Activated naive CD4-positive, alpha-beta T cell treated with anti-CD3 and anti-CD28 coated beads for 36 hours (primary cell): ENCODE measurements at regions not wholly inside any gene's neighbourhood (a gene's known extent, or its start where the extent isn't known, plus 50 kb on each side); places are given as distances from the start of the nearest gene placed in this dataset.

Experiments
- CTCF ChIA-PET: fragments of 350-600 bp; sonication (Branson Sonifier 250); formaldehyde crosslinking; loops from one replicate; lab custom pipeline; 2021; ENCODE audit warnings: antibody characterized with exemption; lab: Charles Lee
- DNase-seq: peaks from one replicate; pipeline ENCODE4 v3.0.0-alpha.2; 2020
- H3K27ac Mint-ChIP-seq: one replicate; pipeline ENCODE4 v1.8.0; 2021; ENCODE audit warnings: mild to moderate bottlenecking, mixed read lengths
- H3K27me3 Mint-ChIP-seq: one replicate; pipeline ENCODE4 v1.8.0; 2021; ENCODE audit warnings: low read depth, mixed read lengths
- H3K36me3 Mint-ChIP-seq: one replicate; pipeline ENCODE4 v1.8.0; 2021; ENCODE audit warnings: low read depth, mixed read lengths
- H3K4me1 Mint-ChIP-seq: one replicate; pipeline ENCODE4 v1.8.0; 2021; ENCODE audit warnings: low read depth, mixed read lengths
- H3K4me3 Mint-ChIP-seq: one replicate; pipeline ENCODE4 v1.8.0; 2021; ENCODE audit warnings: mild to moderate bottlenecking, moderate library complexity, mixed read lengths
- H3K9me3 Mint-ChIP-seq: one replicate; pipeline ENCODE4 v1.8.0; 2021; ENCODE audit warnings: mixed read lengths
- intact Hi-C: fragments of 100-400 bp; cut with micrococcal nuclease; formaldehyde crosslinking; loops from one replicate; pipeline ENCODE4 v1.15.1; 2023

DNA sequence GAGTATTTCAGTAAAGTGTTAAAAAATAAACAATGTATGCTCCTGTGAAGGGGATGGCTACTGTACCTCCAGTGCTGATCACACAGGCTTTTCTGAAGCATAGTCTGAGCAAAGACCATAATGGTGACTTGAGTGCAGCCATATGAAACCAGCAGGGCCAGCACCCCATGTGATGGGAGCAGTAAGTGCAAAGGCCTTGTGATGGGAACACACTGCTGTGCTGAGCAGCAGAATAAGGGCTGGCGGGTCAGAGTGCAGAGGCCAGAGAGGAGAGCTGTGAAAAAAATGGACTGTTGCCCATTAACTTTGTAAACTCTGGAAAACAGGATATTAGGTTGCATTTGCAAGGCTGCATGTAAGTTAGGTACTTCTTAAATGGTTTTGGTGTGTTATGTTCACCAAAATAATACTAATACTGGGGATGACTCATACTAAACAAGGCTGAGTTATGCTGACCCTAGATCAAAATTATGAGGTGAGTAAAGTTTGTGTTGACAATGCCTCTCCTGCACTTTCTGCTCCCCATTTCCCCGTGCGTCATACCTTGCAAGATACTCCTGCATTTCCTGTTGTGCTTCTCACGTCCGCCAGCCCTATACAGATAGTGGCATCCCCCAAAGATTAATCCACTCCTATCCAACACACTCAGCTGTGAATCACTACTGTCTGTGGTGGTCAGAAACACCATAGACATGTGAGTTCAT, 67.0 kb upstream of the FAM9A start:
- no peaks in the 10 kb centered on the region for H3K4me1 Mint-ChIP-seq
- no peak overlapping the region for H3K4me3 Mint-ChIP-seq
- H3K27me3 Mint-ChIP-seq: peaks cover 5% of the 10 kb centered on the region
- no peaks in the 10 kb centered on the region for H3K9me3 Mint-ChIP-seq
- no peaks in the 10 kb centered on the region for H3K36me3 Mint-ChIP-seq
- CTCF ChIA-PET: no interaction called here
- intact Hi-C loops: loop anchor here (5.0 kb wide), 1 partner anchor 839 kb away; no protein-coding TSS in a partner anchor
- DNase-seq: no peak
- H3K27ac Mint-ChIP-seq: no peak overlapping the region

DNA sequence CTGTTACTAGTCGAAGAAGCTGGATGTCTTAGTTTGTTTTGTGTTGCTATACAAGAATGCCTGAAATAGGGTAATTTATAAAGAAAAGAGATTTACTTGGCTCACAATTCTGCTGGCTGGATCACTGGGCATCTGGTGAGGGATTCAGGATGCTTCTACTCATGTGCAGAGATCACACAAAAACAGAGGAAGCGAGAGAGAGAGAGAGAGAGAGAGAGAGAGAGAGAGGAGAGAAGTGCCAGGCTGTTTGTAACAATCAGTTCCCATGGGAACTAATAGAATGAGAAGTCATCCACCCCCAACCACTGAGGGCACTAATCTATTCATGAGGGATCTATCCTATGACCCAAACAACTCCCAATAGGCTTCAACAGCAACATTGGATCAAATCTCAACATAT, 66.2 kb upstream of the FAM9A start:
- no peak overlapping the region for H3K4me3 Mint-ChIP-seq
- H3K9me3 Mint-ChIP-seq: no peaks in the 10 kb centered on the region
- intact Hi-C loops: loop anchor here (5.0 kb wide), 1 partner anchor 840 kb away; no protein-coding TSS in a partner anchor
- H3K27me3 Mint-ChIP-seq: peaks cover 5% of the 10 kb centered on the region
- H3K27ac Mint-ChIP-seq: no peak overlapping the region
- no peak for DNase-seq
- CTCF ChIA-PET: no interaction called here
- H3K4me1 Mint-ChIP-seq: no peaks in the 10 kb centered on the region
- no peaks in the 10 kb centered on the region for H3K36me3 Mint-ChIP-seq

DNA sequence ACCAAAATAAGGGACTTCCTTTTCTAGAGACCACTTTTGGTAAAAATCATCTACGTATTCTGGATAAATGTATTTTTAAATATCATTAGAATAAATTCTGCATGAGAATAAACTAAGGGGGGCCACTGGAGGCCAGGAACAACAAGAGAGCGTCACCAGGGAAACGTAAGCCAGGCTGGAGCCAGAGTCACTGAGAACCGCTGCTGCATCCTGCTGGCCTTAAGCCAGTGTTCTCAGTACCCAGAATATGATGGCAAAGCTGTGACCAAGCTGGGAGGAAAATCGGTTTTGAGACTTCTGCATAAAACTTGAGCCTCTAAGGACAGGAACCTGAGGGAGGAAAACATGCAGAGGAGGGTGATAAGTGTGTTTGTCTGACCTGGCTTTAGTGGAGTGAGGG, 63.0 kb upstream of the FAM9A start:
- Mint-ChIP-seq H3K9me3 (no peaks in the 10 kb centered on the region), H3K27ac (no peak overlapping the region), H3K27me3 (peaks cover 5% of the 10 kb centered on the region), H3K36me3 (no peaks in the 10 kb centered on the region), H3K4me3 (no peak overlapping the region), H3K4me1 (no peaks in the 10 kb centered on the region)
- CTCF ChIA-PET: no interaction called here
- DNase-seq: no peak
- intact Hi-C loops: no loop called here

DNA sequence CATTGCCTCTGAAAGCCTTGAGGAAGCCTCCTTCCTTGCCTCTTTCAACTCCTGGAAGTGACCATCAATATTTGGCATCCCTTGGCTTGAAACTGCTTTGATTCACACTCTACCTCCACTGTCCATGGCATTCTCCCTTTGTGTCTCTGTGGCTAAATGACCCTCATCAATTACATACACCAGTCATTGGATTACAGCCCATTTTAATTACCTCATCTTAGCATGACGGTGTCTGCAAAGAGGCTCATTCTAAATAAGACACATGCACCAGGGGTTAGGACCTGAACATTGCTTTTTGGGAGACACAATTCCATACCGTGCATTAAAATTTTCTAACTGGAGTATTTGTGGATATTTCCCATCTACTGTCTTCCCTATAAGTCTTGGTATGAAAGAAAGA, 60.7 kb upstream of the FAM9A start:
- no peak for DNase-seq
- CTCF ChIA-PET: interaction anchor here (0.6 kb wide), 1 partner anchor 45 kb away, joined by 3 read pairs; no protein-coding TSS in a partner anchor
- Mint-ChIP-seq H3K4me1 (no peaks in the 10 kb centered on the region), H3K4me3 (no peak overlapping the region), H3K36me3 (no peaks in the 10 kb centered on the region), H3K27me3 (peaks cover 3% of the 10 kb centered on the region), H3K27ac (no peak overlapping the region), H3K9me3 (no peaks in the 10 kb centered on the region)
- intact Hi-C loops: no loop called here

DNA sequence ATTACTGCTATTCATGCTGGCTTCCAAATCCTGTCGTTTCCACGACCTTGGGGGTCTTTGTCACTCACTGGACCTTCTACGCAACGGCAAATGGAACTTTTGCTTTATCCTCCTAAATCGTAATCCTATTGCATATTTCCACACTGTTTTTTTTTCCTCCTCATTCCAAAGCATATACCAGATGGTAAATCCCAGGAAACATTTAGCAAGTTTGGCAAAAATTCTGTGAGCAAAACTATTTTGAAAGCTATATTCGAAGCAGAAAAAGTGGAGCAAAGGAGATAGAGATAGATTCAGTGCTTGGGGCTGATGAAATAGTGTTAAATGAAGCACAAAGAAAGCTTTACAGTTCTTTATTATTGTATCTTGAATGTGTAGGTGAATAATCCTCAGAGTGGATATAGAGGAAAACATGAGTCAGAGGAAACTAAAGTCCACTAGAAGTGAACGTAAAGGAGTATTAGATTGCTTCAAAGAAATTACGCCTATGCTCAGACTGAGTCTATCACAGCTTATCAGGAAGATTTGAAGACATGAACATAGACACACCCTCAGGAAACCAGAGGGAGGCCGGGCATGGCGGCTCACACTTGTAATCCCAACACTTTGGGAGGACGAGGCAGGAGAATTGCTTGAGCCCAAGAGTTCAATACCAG, 50.2 kb upstream of the FAM9A start:
- CTCF ChIA-PET: interaction anchor here (0.6 kb wide), 1 partner anchor 969 kb away, joined by 3 read pairs; no protein-coding TSS in a partner anchor
- H3K36me3 Mint-ChIP-seq: no peaks in the 10 kb centered on the region
- no peak overlapping the region for H3K4me3 Mint-ChIP-seq
- H3K4me1 Mint-ChIP-seq: no peaks in the 10 kb centered on the region
- DNase-seq: no peak
- intact Hi-C loops: no loop called here
- H3K27me3 Mint-ChIP-seq: peaks cover 4% of the 10 kb centered on the region
- no peaks in the 10 kb centered on the region for H3K9me3 Mint-ChIP-seq
- no peak overlapping the region for H3K27ac Mint-ChIP-seq
